Panc1 (cell line): ENCODE measurements at regions not wholly inside any gene's neighbourhood (a gene's known extent, or its start where the extent isn't known, plus 50 kb on each side); places are given as distances from the start of the nearest gene placed in this dataset.

Source experiments
- ATAC-seq: fragments of 200-7000 bp; cut with Tn5 transposase; 2 replicates; pipeline ENCODE4 v1.9.1; 2020; ENCODE audit warnings: mild to moderate bottlenecking, moderate library complexity
- BruUV-seq: library from RNA; stranded (reverse); fragments of 400-500 nt; replicated peaks from 2 replicates; lab custom pipeline; 2021; lab: Mats Ljungman, UMichigan
- CTCF ChIA-PET: fragments of 300-600 bp; sonication (Branson Sonifier 250); formaldehyde crosslinking; loops from one replicate; lab custom pipeline; 2022; ENCODE audit warnings: antibody characterized with exemption; lab: Charles Lee
- POLR2A ChIA-PET: fragments of 300-600 bp; sonication (Branson Sonifier 250); formaldehyde crosslinking; loops from one replicate; lab custom pipeline; 2022; ENCODE audit warnings: antibody characterized with exemption; lab: Charles Lee
- DNase-seq: peaks from one replicate; pipeline ENCODE4 v3.0.0-alpha.2; 2010; ENCODE audit warnings: low read depth, low spot score
- H3K27ac ChIP-seq: 2 replicates; pipeline ENCODE4 v1.5.1; 2011; ENCODE audit warnings: mild to moderate bottlenecking, low read length, inconsistent platforms
- H3K27me3 ChIP-seq: fragments of 200-500 bp; sonication (Bioruptor generic); 2 replicates; pipeline ENCODE4 v1.6.0; 2014; ENCODE audit warnings: low read length, inconsistent platforms; ENCODE audit not compliant: control insufficient read depth, insufficient read depth
- H3K36me3 ChIP-seq: fragments of 200-500 bp; sonication (Bioruptor generic); 2 replicates; pipeline ENCODE4 v1.5.1; 2014; ENCODE audit warnings: inconsistent platforms, mild to moderate bottlenecking, low read length, moderate library complexity; ENCODE audit not compliant: control insufficient read depth, insufficient read depth
- H3K4me1 ChIP-seq: 2 replicates; pipeline ENCODE4 v1.5.1; 2011; ENCODE audit warnings: inconsistent platforms, mild to moderate bottlenecking, low read length, moderate library complexity; ENCODE audit not compliant: control insufficient read depth, insufficient read depth
- H3K4me3 ChIP-seq, 2 experiments: 2 replicates each; pipeline ENCODE4 v1.5.1; 2011 to 2012; ENCODE audit warnings: low read depth in 2 of 2, low read length in 2 of 2, mild to moderate bottlenecking in 2 of 2, inconsistent platforms in 1 of 2, moderate library complexity in 1 of 2
- H3K9me3 ChIP-seq: fragments of 200-500 bp; sonication (Bioruptor generic); 2 replicates; pipeline ENCODE4 v1.5.1; 2014; ENCODE audit warnings: low read depth, mild to moderate bottlenecking, inconsistent platforms, low read length, moderate library complexity; ENCODE audit not compliant: control insufficient read depth, insufficient read depth
- POLR2AphosphoS5 ChIP-seq: IDR thresholded peaks from 2 replicates; pipeline ENCODE4 v1.6.1; 2012; ENCODE audit warnings: mild to moderate bottlenecking, low read depth, low read length, moderate library complexity
- SIN3A ChIP-seq: IDR thresholded peaks from 2 replicates; pipeline ENCODE4 v1.6.1; 2012; ENCODE audit warnings: low read depth, mild to moderate bottlenecking, low read length, moderate library complexity, borderline replicate concordance; ENCODE audit not compliant: insufficient read depth
- TCF7L2 ChIP-seq: IDR thresholded peaks from 2 replicates; pipeline ENCODE4 v1.6.1; 2011; ENCODE audit warnings: mild to moderate bottlenecking, low read depth, low read length, inconsistent platforms
- in situ Hi-C: cut with HindIII; loops from 2 replicates; pipeline ENCODE4 v1.10.0; 2016; ENCODE audit warnings: low sequenced_read_pairs, low pct_unique_long_range_greater_than_20kb
- intact Hi-C: fragments of 100-400 bp; cut with micrococcal nuclease; formaldehyde crosslinking; loops from one replicate; pipeline ENCODE4 v1.10.0; 2022; ENCODE audit not compliant: unreplicated experiment
- TF ChIP-seq, protein P1 (sequence below), 2 experiments: IDR thresholded peaks; 2 replicates each; pipeline ENCODE4 v1.6.1; 2011 to 2012; ENCODE audit warnings: low read depth in 2 of 2, control low read depth in 1 of 2, low read length in 1 of 2, mild to moderate bottlenecking in 1 of 2, moderate library complexity in 1 of 2; ENCODE audit not compliant: insufficient read depth in 1 of 2
- TF ChIP-seq, protein P2 (sequence below): fragments of 450-650 bp; IDR thresholded peaks from 2 replicates; pipeline ENCODE4 v1.5.1; 2017; ENCODE audit warnings: mild to moderate bottlenecking

DNA sequence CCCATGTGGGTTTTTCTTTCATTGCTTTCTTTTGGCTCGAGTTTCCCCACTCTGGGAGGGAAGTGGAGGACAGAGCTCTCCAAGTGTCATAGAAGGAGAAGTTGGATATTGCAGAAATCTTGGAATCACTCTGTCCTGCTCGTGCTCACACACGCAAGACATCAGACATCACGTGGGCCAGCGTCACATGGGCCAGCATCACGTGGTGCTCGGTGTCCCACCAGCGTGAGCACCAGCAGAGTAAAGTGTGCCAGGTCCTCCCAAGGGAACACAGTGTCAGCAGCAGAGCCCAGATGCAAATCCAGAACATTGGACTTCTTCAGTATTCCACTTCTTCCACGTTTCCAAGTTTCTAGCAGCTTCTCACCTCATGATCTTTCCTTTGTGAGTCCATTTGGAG, 327.0 kb downstream of the FOXL1 start:
- ATAC-seq = no peak
- BruUV-seq = no TSS peak
- Histone ChIP-seq H3K9me3 (no peaks in the 10 kb centered on the region), H3K27ac (no peak overlapping the region), H3K4me3 (no peak overlapping the region), H3K4me1 (no peaks in the 10 kb centered on the region), H3K27me3 (no peaks in the 10 kb centered on the region), H3K36me3 (no peaks in the 10 kb centered on the region)
- ChIA-PET POLR2A (no interaction called here), CTCF (no interaction called here)
- TF ChIP-seq, protein P1, sequence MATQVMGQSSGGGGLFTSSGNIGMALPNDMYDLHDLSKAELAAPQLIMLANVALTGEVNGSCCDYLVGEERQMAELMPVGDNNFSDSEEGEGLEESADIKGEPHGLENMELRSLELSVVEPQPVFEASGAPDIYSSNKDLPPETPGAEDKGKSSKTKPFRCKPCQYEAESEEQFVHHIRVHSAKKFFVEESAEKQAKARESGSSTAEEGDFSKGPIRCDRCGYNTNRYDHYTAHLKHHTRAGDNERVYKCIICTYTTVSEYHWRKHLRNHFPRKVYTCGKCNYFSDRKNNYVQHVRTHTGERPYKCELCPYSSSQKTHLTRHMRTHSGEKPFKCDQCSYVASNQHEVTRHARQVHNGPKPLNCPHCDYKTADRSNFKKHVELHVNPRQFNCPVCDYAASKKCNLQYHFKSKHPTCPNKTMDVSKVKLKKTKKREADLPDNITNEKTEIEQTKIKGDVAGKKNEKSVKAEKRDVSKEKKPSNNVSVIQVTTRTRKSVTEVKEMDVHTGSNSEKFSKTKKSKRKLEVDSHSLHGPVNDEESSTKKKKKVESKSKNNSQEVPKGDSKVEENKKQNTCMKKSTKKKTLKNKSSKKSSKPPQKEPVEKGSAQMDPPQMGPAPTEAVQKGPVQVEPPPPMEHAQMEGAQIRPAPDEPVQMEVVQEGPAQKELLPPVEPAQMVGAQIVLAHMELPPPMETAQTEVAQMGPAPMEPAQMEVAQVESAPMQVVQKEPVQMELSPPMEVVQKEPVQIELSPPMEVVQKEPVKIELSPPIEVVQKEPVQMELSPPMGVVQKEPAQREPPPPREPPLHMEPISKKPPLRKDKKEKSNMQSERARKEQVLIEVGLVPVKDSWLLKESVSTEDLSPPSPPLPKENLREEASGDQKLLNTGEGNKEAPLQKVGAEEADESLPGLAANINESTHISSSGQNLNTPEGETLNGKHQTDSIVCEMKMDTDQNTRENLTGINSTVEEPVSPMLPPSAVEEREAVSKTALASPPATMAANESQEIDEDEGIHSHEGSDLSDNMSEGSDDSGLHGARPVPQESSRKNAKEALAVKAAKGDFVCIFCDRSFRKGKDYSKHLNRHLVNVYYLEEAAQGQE (IDR thresholded peaks at IDR 0.05; ENCODE audit: insufficient read depth in 1 of 2, low read depth in 2 of 2, low read length in 1 of 2) = no peak
- TF ChIP-seq SIN3A (no peak), TCF7L2 (no peak), POLR2AphosphoS5 (no peak)
- TF ChIP-seq, protein P2, sequence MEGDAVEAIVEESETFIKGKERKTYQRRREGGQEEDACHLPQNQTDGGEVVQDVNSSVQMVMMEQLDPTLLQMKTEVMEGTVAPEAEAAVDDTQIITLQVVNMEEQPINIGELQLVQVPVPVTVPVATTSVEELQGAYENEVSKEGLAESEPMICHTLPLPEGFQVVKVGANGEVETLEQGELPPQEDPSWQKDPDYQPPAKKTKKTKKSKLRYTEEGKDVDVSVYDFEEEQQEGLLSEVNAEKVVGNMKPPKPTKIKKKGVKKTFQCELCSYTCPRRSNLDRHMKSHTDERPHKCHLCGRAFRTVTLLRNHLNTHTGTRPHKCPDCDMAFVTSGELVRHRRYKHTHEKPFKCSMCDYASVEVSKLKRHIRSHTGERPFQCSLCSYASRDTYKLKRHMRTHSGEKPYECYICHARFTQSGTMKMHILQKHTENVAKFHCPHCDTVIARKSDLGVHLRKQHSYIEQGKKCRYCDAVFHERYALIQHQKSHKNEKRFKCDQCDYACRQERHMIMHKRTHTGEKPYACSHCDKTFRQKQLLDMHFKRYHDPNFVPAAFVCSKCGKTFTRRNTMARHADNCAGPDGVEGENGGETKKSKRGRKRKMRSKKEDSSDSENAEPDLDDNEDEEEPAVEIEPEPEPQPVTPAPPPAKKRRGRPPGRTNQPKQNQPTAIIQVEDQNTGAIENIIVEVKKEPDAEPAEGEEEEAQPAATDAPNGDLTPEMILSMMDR = no peak
- in situ Hi-C loops = no loop called here
- intact Hi-C loops = no loop called here
- DNase-seq = no peak

DNA sequence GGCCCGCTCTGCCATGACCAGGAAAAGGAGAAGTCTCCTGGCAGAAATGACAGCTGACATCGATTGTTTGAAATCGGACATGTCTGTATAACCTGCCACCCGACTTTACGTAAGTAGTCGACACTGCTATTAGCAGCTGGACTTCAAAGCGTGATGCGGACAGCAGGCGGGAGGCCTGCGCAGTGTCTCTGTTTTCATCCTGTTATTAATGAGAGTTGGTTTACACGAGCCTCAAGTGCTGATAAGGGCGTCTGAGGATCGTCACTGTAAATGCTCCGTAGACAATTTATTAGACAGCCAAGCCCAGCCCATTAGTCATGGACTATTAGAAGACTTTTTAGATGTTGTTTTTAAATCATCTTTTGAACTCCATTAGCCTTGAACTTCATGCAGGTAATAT, 328.3 kb downstream of the FOXL1 start:
- no peak overlapping the region for H3K27ac ChIP-seq
- H3K4me1 ChIP-seq = no peaks in the 10 kb centered on the region
- ChIA-PET POLR2A (no interaction called here), CTCF (no interaction called here)
- H3K36me3 ChIP-seq = no peaks in the 10 kb centered on the region
- ATAC-seq = no peak
- TF ChIP-seq, protein P1 (IDR thresholded peaks at IDR 0.05; ENCODE audit: insufficient read depth in 1 of 2, low read depth in 2 of 2, low read length in 1 of 2) = no peak
- TF ChIP-seq POLR2AphosphoS5 (no peak), SIN3A (no peak), TCF7L2 (no peak)
- TF ChIP-seq, protein P2 = no peak
- intact Hi-C loops (no loop called here), in situ Hi-C loops (no loop called here)
- no TSS peak for BruUV-seq
- H3K9me3 ChIP-seq = no peaks in the 10 kb centered on the region
- no peaks in the 10 kb centered on the region for H3K27me3 ChIP-seq
- DNase-seq = no peak
- no peak overlapping the region for H3K4me3 ChIP-seq
